Ecto neural progenitor cell (in vitro differentiated cells): ENCODE measurements at regions not wholly inside any gene's neighbourhood (a gene's known extent, or its start where the extent isn't known, plus 50 kb on each side); places are given as distances from the start of the nearest gene placed in this dataset.
"Not testable (repeated sequence)": the region's sequence is repeated elsewhere in the genome, so short reads cannot be mapped to it uniquely, and the experiment has no call there.

ENCODE experiments used
- DNase-seq: peaks from one replicate; pipeline ENCODE4 v3.0.0-alpha.2; 2018; ENCODE audit warnings: low spot score

- no peak for DNase-seq
Measured at GRCh38 chr11:81886406-81887075, 847.1 kb downstream of the FAM181B start.

- DNase-seq: no peak
Measured at GRCh38 chr11:81874635-81875034, 859.0 kb downstream of the FAM181B start.

- DNase-seq: no peak
Measured at GRCh38 chr11:81870815-81871214, 862.8 kb downstream of the FAM181B start.

GRCh38 chr11:81870066-81870412 lies 863.6 kb downstream of the FAM181B start:
- no peak for DNase-seq

- no peak for DNase-seq
Measured at GRCh38 chr11:81869351-81870065, 864.2 kb downstream of the FAM181B start.

- no peak for DNase-seq
Measured at GRCh38 chr11:81866896-81867295, 866.8 kb downstream of the FAM181B start.

- no peak for DNase-seq
Measured at GRCh38 chr11:81857386-81857785, 876.3 kb downstream of the FAM181B start.

GRCh38 chr11:81853791-81854190 lies 879.9 kb downstream of the FAM181B start:
- no peak for DNase-seq

GRCh38 chr11:81852896-81853295 lies 880.8 kb downstream of the FAM181B start:
- no peak for DNase-seq

GRCh38 chr11:81840380-81840779 lies 893.3 kb downstream of the FAM181B start:
- no peak for DNase-seq

GRCh38 chr11:81839976-81840375 lies 893.7 kb downstream of the FAM181B start:
- no peak for DNase-seq

GRCh38 chr11:81839016-81839415 lies 894.6 kb downstream of the FAM181B start:
- no peak for DNase-seq

- no peak for DNase-seq
Measured at GRCh38 chr11:81829976-81830375, 903.7 kb downstream of the FAM181B start.

GRCh38 chr11:81825346-81825745 lies 908.3 kb downstream of the FAM181B start:
- no peak for DNase-seq

- no peak for DNase-seq
Measured at GRCh38 chr11:81819462-81819861, 914.2 kb downstream of the FAM181B start.

- no peak for DNase-seq
Measured at GRCh38 chr11:81804858-81805257, 928.8 kb downstream of the FAM181B start.

GRCh38 chr11:81802591-81802990 lies 931.1 kb downstream of the FAM181B start:
- no peak for DNase-seq

- DNase-seq: no peak
Measured at GRCh38 chr11:81792416-81792815, 941.2 kb downstream of the FAM181B start.

- no peak for DNase-seq
Measured at GRCh38 chr11:81787584-81788049, 946.0 kb downstream of the FAM181B start.

- no peak for DNase-seq
Measured at GRCh38 chr11:81772166-81772565, 961.5 kb downstream of the FAM181B start.

- not testable (repeated sequence) for DNase-seq
Measured at GRCh38 chr11:81769906-81770305, 963.8 kb downstream of the FAM181B start.

GRCh38 chr11:81756864-81757595 lies 976.6 kb downstream of the FAM181B start:
- DNase-seq: no peak

- DNase-seq: no peak
Measured at GRCh38 chr11:81749245-81749644, 984.4 kb downstream of the FAM181B start.
